Osteoblast (primary cell): ENCODE measurements at regions not wholly inside any gene's neighbourhood (a gene's known extent, or its start where the extent isn't known, plus 50 kb on each side); places are given as distances from the start of the nearest gene placed in this dataset.

Experiments used
- DNase-seq: peaks from one replicate; pipeline ENCODE4 v3.0.0; 2011; ENCODE audit warnings: low spot score, mixed read lengths; ENCODE audit not compliant: insufficient read length; ENCODE audit errors: missing footprints
- H2AFZ ChIP-seq: 2 replicates; pipeline ENCODE4 v1.6.0; 2011; ENCODE audit warnings: mild to moderate bottlenecking, low read length
- H3K27ac ChIP-seq: 2 replicates; pipeline ENCODE4 v1.5.1; 2011; ENCODE audit warnings: mild to moderate bottlenecking, low read depth, low read length, moderate library complexity
- H3K27me3 ChIP-seq: 2 replicates; pipeline ENCODE4 v1.6.0; 2012; ENCODE audit warnings: mild to moderate bottlenecking, control low read depth, inconsistent platforms, low read length, moderate library complexity; ENCODE audit not compliant: insufficient read depth
- H3K36me3 ChIP-seq: 2 replicates; pipeline ENCODE4 v1.5.1; 2011; ENCODE audit warnings: mild to moderate bottlenecking, low read length, control low read depth, moderate library complexity; ENCODE audit not compliant: insufficient read depth
- H3K4me1 ChIP-seq: 2 replicates; pipeline ENCODE4 v1.5.1; 2011; ENCODE audit warnings: mild to moderate bottlenecking, low read length, control low read depth, moderate library complexity; ENCODE audit not compliant: insufficient read depth
- H3K4me2 ChIP-seq: 2 replicates; pipeline ENCODE4 v1.6.0; 2011; ENCODE audit warnings: mild to moderate bottlenecking, low read length; ENCODE audit not compliant: insufficient read depth
- H3K4me3 ChIP-seq: fragments of 200-600 bp; sonication (generic); 3 replicates; pipeline ENCODE4 v1.5.1; 2012; ENCODE audit warnings: mild to moderate bottlenecking, low read length, inconsistent platforms; ENCODE audit not compliant: insufficient read depth
- H3K79me2 ChIP-seq: 2 replicates; pipeline ENCODE4 v1.6.0; 2012; ENCODE audit warnings: mild to moderate bottlenecking, low read length, control low read depth, inconsistent platforms; ENCODE audit not compliant: insufficient read depth
- H3K9me3 ChIP-seq: 2 replicates; pipeline ENCODE4 v1.5.1; 2011; ENCODE audit warnings: low read depth, low read length, control low read depth
- H4K20me1 ChIP-seq: 2 replicates; pipeline ENCODE4 v1.6.0; 2012; ENCODE audit warnings: mild to moderate bottlenecking, low read length, control low read depth; ENCODE audit not compliant: insufficient read depth
- CTCF ChIP-seq: IDR thresholded peaks from 2 replicates; pipeline ENCODE4 v1.5.1; 2011; ENCODE audit warnings: mild to moderate bottlenecking, low read depth, low read length, moderate library complexity; ENCODE audit errors: extremely low read depth

- Histone ChIP-seq H4K20me1 (no peaks in the 10 kb centered on the region), H3K4me3 (no peak overlapping the region), H3K27me3 (no peaks in the 10 kb centered on the region), H3K4me2 (no peak overlapping the region), H2AFZ (no peak overlapping the region), H3K79me2 (no peaks in the 10 kb centered on the region), H3K9me3 (no peaks in the 10 kb centered on the region), H3K4me1 (no peaks in the 10 kb centered on the region), H3K27ac (no peak overlapping the region), H3K36me3 (no peaks in the 10 kb centered on the region)
- DNase-seq, result no peak
- TF ChIP-seq CTCF, result no peak
Measured at GRCh38 chr12:87107270-87107669, 851.1 kb upstream of the MGAT4C start.

GRCh38 chr12:87096082-87096585 is 839.9 kb upstream of the MGAT4C start:
- Histone ChIP-seq H2AFZ (no peak overlapping the region), H3K27ac (no peak overlapping the region), H3K9me3 (no peaks in the 10 kb centered on the region), H3K4me1 (no peaks in the 10 kb centered on the region), H3K27me3 (no peaks in the 10 kb centered on the region), H3K4me2 (no peak overlapping the region), H4K20me1 (no peaks in the 10 kb centered on the region), H3K4me3 (no peak overlapping the region), H3K79me2 (no peaks in the 10 kb centered on the region), H3K36me3 (no peaks in the 10 kb centered on the region)
- no peak for DNase-seq
- no peak for TF ChIP-seq CTCF

GRCh38 chr12:87094356-87094755 is 838.2 kb upstream of the MGAT4C start:
- Histone ChIP-seq H4K20me1 (no peaks in the 10 kb centered on the region), H3K4me3 (no peak overlapping the region), H3K27me3 (no peaks in the 10 kb centered on the region), H2AFZ (no peak overlapping the region), H3K9me3 (no peaks in the 10 kb centered on the region), H3K4me2 (no peak overlapping the region), H3K27ac (no peak overlapping the region), H3K79me2 (no peaks in the 10 kb centered on the region), H3K4me1 (no peaks in the 10 kb centered on the region), H3K36me3 (no peaks in the 10 kb centered on the region)
- DNase-seq, result no peak
- TF ChIP-seq CTCF, result no peak

- H3K79me2 ChIP-seq, result no peaks in the 10 kb centered on the region
- H3K4me3 ChIP-seq, result no peak overlapping the region
- no peaks in the 10 kb centered on the region for H4K20me1 ChIP-seq
- no peak overlapping the region for H3K4me2 ChIP-seq
- H3K36me3 ChIP-seq, result no peaks in the 10 kb centered on the region
- H3K4me1 ChIP-seq, result no peaks in the 10 kb centered on the region
- H2AFZ ChIP-seq, result no peak overlapping the region
- H3K9me3 ChIP-seq, result no peaks in the 10 kb centered on the region
- H3K27me3 ChIP-seq, result no peaks in the 10 kb centered on the region
- no peak for TF ChIP-seq CTCF
- H3K27ac ChIP-seq, result no peak overlapping the region
- no peak for DNase-seq
Measured at GRCh38 chr12:87092421-87092820, 836.2 kb upstream of the MGAT4C start.
